WERI-Rb-1 (cell line): ENCODE measurements at regions not wholly inside any gene's neighbourhood (a gene's known extent, or its start where the extent isn't known, plus 50 kb on each side); places are given as distances from the start of the nearest gene placed in this dataset.

Experiments
- DNase-seq: peaks from one replicate; pipeline ENCODE4 v3.0.0-alpha.2; 2020
- H3K27ac ChIP-seq: fragments of 250-450 bp; sonication (Bioruptor Pico); 2 replicates; pipeline ENCODE4 v1.5.1; 2020; ENCODE audit warnings: mild to moderate bottlenecking, moderate library complexity
- H3K27me3 ChIP-seq: fragments of 250-450 bp; sonication (Bioruptor Pico); 2 replicates; pipeline ENCODE4 v1.5.1; 2021; ENCODE audit warnings: mild to moderate bottlenecking, low read depth, moderate library complexity; ENCODE audit not compliant: insufficient read depth, severe bottlenecking
- H3K36me3 ChIP-seq: fragments of 250-450 bp; sonication (Bioruptor Pico); 2 replicates; pipeline ENCODE4 v1.5.1; 2020; ENCODE audit warnings: mild to moderate bottlenecking, moderate library complexity
- H3K4me3 ChIP-seq: 2 replicates; pipeline ENCODE4 v1.5.1; 2011; ENCODE audit warnings: low read depth, mild to moderate bottlenecking, control low read depth, low read length
- H3K9me3 ChIP-seq: fragments of 250-450 bp; sonication (Bioruptor Pico); 2 replicates; pipeline ENCODE4 v1.5.1; 2021; ENCODE audit warnings: mild to moderate bottlenecking, moderate library complexity; ENCODE audit not compliant: severe bottlenecking
- TF ChIP-seq, protein P1 (sequence below): IDR thresholded peaks from 2 replicates; pipeline ENCODE4 v1.5.1; 2011; ENCODE audit warnings: low read depth, mild to moderate bottlenecking, control low read depth, inconsistent platforms, low read length

DNA sequence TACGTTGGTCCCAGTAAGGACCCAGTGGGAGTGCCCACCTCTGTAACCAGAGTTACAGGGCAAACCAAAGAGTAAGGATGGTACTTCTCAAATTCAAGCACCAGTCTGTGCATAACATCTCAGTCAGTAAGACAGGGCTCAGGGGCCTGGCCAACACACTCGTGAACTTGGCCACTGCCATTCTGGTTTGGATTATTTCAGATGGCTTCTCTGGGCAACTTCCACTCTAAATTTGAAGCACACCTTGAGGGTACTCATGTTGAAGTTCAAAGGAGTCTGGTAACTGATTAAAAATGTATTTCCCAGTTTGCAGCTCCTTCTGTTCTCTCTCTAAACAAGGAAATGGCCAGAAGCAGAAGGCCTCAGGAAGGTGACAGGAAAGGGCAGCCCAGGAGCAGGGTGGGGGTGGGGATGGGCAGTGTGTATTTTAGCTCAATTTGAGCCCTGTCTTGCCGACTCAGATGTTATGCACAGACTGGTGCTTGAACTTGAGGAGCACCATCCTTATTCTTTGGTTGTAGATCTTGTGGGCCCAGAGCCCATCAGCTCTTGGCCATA is 107.3 kb upstream of the GLI3 start:
- Histone ChIP-seq H3K9me3 (no peaks in the 10 kb centered on the region), H3K27ac (no peak overlapping the region), H3K4me3 (no peak overlapping the region), H3K36me3 (no peaks in the 10 kb centered on the region), H3K27me3 (no peaks in the 10 kb centered on the region)
- TF ChIP-seq, protein P1, sequence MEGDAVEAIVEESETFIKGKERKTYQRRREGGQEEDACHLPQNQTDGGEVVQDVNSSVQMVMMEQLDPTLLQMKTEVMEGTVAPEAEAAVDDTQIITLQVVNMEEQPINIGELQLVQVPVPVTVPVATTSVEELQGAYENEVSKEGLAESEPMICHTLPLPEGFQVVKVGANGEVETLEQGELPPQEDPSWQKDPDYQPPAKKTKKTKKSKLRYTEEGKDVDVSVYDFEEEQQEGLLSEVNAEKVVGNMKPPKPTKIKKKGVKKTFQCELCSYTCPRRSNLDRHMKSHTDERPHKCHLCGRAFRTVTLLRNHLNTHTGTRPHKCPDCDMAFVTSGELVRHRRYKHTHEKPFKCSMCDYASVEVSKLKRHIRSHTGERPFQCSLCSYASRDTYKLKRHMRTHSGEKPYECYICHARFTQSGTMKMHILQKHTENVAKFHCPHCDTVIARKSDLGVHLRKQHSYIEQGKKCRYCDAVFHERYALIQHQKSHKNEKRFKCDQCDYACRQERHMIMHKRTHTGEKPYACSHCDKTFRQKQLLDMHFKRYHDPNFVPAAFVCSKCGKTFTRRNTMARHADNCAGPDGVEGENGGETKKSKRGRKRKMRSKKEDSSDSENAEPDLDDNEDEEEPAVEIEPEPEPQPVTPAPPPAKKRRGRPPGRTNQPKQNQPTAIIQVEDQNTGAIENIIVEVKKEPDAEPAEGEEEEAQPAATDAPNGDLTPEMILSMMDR: no peak
- DNase-seq: no peak

DNA sequence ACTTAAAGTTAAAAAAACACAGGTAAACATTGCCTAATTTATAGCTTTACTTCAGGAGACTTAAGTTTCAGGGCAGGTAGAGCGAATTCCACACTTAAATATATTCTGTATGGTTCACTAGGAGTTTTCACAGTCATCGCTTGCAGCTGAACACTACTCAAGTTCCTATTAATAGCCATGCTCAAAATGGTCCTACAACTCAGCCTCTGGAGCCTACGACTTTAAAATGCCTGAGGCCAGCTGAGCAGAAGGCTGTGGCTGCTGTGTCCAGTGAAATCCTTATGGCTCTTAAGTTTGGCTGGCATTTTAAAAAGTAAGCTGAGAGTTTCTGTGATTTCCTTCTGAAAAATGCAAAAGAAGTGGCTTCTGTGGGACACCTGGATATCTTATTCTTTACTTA is 105.4 kb upstream of the GLI3 start:
- H3K27me3 ChIP-seq: no peaks in the 10 kb centered on the region
- no peak overlapping the region for H3K4me3 ChIP-seq
- no peak for DNase-seq
- no peaks in the 10 kb centered on the region for H3K36me3 ChIP-seq
- no peak overlapping the region for H3K27ac ChIP-seq
- TF ChIP-seq, protein P1: no peak
- no peaks in the 10 kb centered on the region for H3K9me3 ChIP-seq

DNA sequence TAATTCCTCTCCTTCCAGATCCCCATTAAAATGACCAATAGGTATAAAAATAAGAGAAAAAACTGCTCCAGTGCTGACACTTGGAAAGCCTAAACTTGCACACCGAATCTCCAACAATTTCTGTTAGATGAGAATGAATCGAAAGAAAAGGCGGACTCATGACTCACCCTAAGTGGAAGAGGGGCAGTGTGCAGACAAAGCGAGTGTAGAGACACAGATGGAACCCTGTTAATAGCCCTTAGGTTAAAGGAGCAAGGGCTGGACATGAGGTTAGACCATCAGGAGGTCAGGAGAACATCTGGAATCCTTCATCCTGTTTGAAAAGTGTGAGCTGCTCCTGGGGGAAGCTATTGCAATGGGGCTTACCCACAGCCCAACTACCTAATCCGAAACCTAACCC is 103.4 kb upstream of the GLI3 start:
- no peak for DNase-seq
- TF ChIP-seq, protein P1: no peak
- no peak overlapping the region for H3K27ac ChIP-seq
- H3K27me3 ChIP-seq: no peaks in the 10 kb centered on the region
- H3K9me3 ChIP-seq: no peaks in the 10 kb centered on the region
- no peaks in the 10 kb centered on the region for H3K36me3 ChIP-seq
- H3K4me3 ChIP-seq: no peak overlapping the region

DNA sequence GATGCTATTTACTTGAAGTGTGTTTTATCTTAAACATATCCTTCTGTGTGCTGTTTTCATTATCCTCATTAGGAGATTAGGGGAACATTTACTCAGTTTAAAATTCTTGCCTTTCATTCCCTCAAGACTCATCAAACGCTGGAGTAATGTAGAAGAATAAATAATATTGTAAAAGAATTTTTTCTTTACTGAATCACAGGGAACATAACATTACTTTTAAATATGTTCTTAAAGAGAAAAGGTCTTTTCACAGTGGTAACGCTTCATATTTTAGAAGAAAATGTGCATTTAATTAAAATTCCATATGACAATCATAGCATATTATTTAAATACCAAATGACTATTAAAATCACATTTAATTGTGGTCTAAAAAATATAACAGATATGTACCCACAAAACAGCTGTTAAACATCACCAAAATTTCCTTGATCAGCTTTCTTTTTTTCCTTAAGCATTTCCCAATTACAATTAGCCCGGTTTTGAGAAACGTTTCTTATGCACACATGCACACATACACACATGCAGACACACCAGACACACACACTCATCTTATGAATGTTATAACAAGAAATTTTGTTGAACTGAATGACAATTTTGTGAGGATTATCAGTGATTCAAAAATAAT is 102.0 kb upstream of the GLI3 start:
- Histone ChIP-seq H3K27me3 (no peaks in the 10 kb centered on the region), H3K9me3 (no peaks in the 10 kb centered on the region), H3K4me3 (no peak overlapping the region), H3K27ac (no peak overlapping the region), H3K36me3 (no peaks in the 10 kb centered on the region)
- DNase-seq: no peak
- TF ChIP-seq, protein P1: no peak

DNA sequence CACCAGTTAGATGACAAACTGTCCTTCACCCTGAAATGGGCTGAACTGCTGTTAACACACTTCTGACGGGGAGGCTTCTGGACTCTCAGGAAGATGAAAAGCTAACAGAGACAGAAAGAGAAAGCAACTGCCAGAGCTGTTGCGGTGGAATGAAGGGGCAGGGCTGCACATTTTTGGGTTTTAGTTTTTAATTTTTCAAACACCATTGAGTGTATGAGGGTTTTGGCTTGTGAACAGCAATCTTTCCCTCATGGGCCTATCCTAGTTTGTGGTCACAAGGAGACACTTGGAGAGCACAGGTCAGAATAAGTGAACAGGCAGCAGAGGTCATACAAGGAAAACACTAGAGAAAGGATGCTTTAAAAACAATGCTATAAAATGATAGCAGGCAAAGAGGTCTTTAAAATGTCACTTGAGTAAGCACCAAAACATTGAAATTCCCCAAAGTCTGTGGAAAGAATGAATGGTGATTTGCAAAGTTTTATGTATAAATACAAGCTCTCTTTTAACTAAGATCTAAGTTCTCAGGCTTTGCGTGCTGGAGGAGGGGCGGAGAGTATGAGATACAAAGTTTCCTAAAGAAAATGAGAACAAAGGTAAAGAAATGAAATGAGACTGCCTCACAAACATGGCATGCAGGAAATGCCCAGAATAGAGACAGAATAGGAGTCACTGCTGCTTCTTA is 101.4 kb upstream of the GLI3 start:
- H3K27me3 ChIP-seq: no peaks in the 10 kb centered on the region
- H3K4me3 ChIP-seq: no peak overlapping the region
- no peak for DNase-seq
- no peaks in the 10 kb centered on the region for H3K36me3 ChIP-seq
- TF ChIP-seq, protein P1: no peak
- no peaks in the 10 kb centered on the region for H3K9me3 ChIP-seq
- H3K27ac ChIP-seq: no peak overlapping the region
